PC-3 (cell line): ENCODE measurements at regions not wholly inside any gene's neighbourhood (a gene's known extent, or its start where the extent isn't known, plus 50 kb on each side); places are given as distances from the start of the nearest gene placed in this dataset.
"Not testable (repeated sequence)": the region's sequence is repeated elsewhere in the genome, so short reads cannot be mapped to it uniquely, and the experiment has no call there.

Experiments
- ATAC-seq: fragments of 200-7000 bp; cut with Tn5 transposase; 2 replicates; pipeline ENCODE4 v1.9.1; 2020; ENCODE audit warnings: mild to moderate bottlenecking, moderate library complexity
- BruUV-seq: library from RNA; stranded (reverse); fragments of 400-500 nt; replicated peaks from 2 replicates; lab custom pipeline; 2021; lab: Mats Ljungman, UMichigan
- CTCF ChIA-PET: fragments of 300-600 bp; sonication (Branson Sonifier 250); formaldehyde crosslinking; loops from one replicate; lab custom pipeline; 2022; ENCODE audit warnings: antibody characterized with exemption; lab: Charles Lee
- POLR2A ChIA-PET: fragments of 300-600 bp; sonication (Branson Sonifier 250); formaldehyde crosslinking; loops from one replicate; lab custom pipeline; 2022; ENCODE audit warnings: antibody characterized with exemption; ENCODE audit not compliant: unreplicated experiment; lab: Charles Lee
- DNase-seq: peaks from one replicate; pipeline ENCODE4 v3.0.0-alpha.2; 2015
- H2AFZ ChIP-seq: fragments of 300-600 bp; sonication (generic); 2 replicates; pipeline ENCODE4 v1.6.0; 2016; ENCODE audit warnings: antibody characterized with exemption, low read length
- H3F3A ChIP-seq: fragments of 300-600 bp; sonication (generic); one replicate; pipeline ENCODE4 v1.6.0; 2017; ENCODE audit warnings: antibody characterized with exemption, low read length, control low read depth, mild to moderate bottlenecking; ENCODE audit not compliant: unreplicated experiment
- H3K27ac ChIP-seq: fragments of 300-600 bp; sonication (generic); 2 replicates; pipeline ENCODE4 v1.5.1; 2016; ENCODE audit warnings: mild to moderate bottlenecking, low read length
- H3K27me3 ChIP-seq: fragments of 300-600 bp; sonication (generic); 2 replicates; pipeline ENCODE4 v1.6.1; 2016; ENCODE audit warnings: low read length, mixed read lengths
- H3K36me3 ChIP-seq: fragments of 300-600 bp; sonication (generic); 2 replicates; pipeline ENCODE4 v1.6.1; 2016; ENCODE audit warnings: low read depth, mixed run types, low read length, mixed read lengths
- H3K4me1 ChIP-seq: fragments of 300-600 bp; sonication (generic); 2 replicates; pipeline ENCODE4 v1.5.1; 2016; ENCODE audit warnings: low read length; ENCODE audit not compliant: insufficient read depth
- H3K4me2 ChIP-seq: fragments of 300-600 bp; sonication (generic); 2 replicates; pipeline ENCODE4 v1.6.0; 2016; ENCODE audit warnings: low read length
- H3K4me3 ChIP-seq: fragments of 300-600 bp; sonication (generic); 2 replicates; pipeline ENCODE4 v1.5.1; 2016; ENCODE audit warnings: mild to moderate bottlenecking, low read length, mixed read lengths
- H3K79me2 ChIP-seq: fragments of 300-600 bp; sonication (generic); 2 replicates; pipeline ENCODE4 v1.6.1; 2017; ENCODE audit warnings: low read length, mixed read lengths
- H3K9ac ChIP-seq: fragments of 300-600 bp; sonication (generic); 2 replicates; pipeline ENCODE4 v1.6.0; 2016; ENCODE audit warnings: mild to moderate bottlenecking, low read length
- H3K9me2 ChIP-seq: fragments of 300-600 bp; sonication (generic); replicated peaks from 2 replicates; pipeline ENCODE4 v1.6.1; 2016; ENCODE audit warnings: mixed run types, low read length, mixed read lengths
- H3K9me3 ChIP-seq: fragments of 300-600 bp; sonication (generic); 2 replicates; pipeline ENCODE4 v1.6.1; 2016; ENCODE audit warnings: low read length, mixed read lengths
- H4K20me1 ChIP-seq: fragments of 300-600 bp; sonication (generic); 2 replicates; pipeline ENCODE4 v1.6.1; 2016; ENCODE audit warnings: low read length, mixed read lengths
- EZH2 ChIP-seq: fragments of 300-600 bp; sonication (generic); IDR thresholded peaks from one replicate; pipeline ENCODE4 v1.6.1; 2017; ENCODE audit warnings: antibody characterized with exemption, mild to moderate bottlenecking, low read length; ENCODE audit not compliant: unreplicated experiment
- EZH2phosphoT487 ChIP-seq: fragments of 300-600 bp; sonication (generic); IDR thresholded peaks from 2 replicates; pipeline ENCODE4 v1.6.1; 2018; ENCODE audit warnings: mild to moderate bottlenecking, antibody characterized with exemption, low read length, borderline replicate concordance
- intact Hi-C: fragments of 100-400 bp; cut with micrococcal nuclease; formaldehyde crosslinking; loops from 2 replicates; pipeline ENCODE4 v1.9.0; 2023
- TF ChIP-seq, protein P1 (sequence below): fragments of 300-600 bp; sonication (generic); conservative IDR thresholded peaks from 2 replicates; pipeline ENCODE4 v1.5.1; 2017; ENCODE audit warnings: antibody characterized with exemption, low read depth, mild to moderate bottlenecking, low read length

DNA sequence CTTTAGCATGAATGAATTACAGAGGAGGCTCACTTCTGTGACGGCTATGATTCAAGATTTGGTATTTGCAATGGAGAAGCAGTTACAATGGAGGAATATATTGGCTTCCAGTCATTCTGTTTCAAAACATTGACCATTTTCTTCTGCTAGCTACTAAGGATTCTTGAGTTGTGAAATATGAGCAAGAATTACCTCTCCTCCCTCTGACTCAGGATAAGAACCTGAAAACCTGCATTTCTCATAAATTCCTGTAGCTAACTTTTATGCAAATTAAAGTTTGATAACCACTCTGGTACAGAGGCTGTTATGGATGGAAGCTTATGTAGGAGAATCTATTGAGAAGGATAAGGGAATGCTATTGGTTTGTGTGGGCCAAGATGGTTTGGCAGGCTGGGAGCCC lies 84.1 kb upstream of the MYRIP start:
- no peaks in the 10 kb centered on the region for H3K9me2 ChIP-seq
- no peak overlapping the region for H3K4me2 ChIP-seq
- 0 out of 2 replicates have a peak, but pooled peaks cover 12% of the 10 kb centered on the region for H3K27me3 ChIP-seq
- DNase-seq (no peak), ATAC-seq (no peak)
- no peaks in the 10 kb centered on the region for H3F3A ChIP-seq
- H2AFZ ChIP-seq: no peak overlapping the region
- H3K27ac ChIP-seq: no peak overlapping the region
- no peak for TF ChIP-seq EZH2phosphoT487
- TF ChIP-seq, protein P1, sequence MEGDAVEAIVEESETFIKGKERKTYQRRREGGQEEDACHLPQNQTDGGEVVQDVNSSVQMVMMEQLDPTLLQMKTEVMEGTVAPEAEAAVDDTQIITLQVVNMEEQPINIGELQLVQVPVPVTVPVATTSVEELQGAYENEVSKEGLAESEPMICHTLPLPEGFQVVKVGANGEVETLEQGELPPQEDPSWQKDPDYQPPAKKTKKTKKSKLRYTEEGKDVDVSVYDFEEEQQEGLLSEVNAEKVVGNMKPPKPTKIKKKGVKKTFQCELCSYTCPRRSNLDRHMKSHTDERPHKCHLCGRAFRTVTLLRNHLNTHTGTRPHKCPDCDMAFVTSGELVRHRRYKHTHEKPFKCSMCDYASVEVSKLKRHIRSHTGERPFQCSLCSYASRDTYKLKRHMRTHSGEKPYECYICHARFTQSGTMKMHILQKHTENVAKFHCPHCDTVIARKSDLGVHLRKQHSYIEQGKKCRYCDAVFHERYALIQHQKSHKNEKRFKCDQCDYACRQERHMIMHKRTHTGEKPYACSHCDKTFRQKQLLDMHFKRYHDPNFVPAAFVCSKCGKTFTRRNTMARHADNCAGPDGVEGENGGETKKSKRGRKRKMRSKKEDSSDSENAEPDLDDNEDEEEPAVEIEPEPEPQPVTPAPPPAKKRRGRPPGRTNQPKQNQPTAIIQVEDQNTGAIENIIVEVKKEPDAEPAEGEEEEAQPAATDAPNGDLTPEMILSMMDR: no peak
- TF ChIP-seq EZH2: no peak
- CTCF ChIA-PET: no interaction called here
- intact Hi-C loops: no loop called here
- BruUV-seq: no TSS peak
- H3K9ac ChIP-seq: no peak overlapping the region
- no peak overlapping the region for H3K4me3 ChIP-seq
- H3K79me2 ChIP-seq: no peaks in the 10 kb centered on the region
- H4K20me1 ChIP-seq: no peaks in the 10 kb centered on the region
- no peaks in the 10 kb centered on the region for H3K9me3 ChIP-seq
- POLR2A ChIA-PET: no interaction called here
- H3K4me1 ChIP-seq: no peaks in the 10 kb centered on the region
- no peaks in the 10 kb centered on the region for H3K36me3 ChIP-seq

DNA sequence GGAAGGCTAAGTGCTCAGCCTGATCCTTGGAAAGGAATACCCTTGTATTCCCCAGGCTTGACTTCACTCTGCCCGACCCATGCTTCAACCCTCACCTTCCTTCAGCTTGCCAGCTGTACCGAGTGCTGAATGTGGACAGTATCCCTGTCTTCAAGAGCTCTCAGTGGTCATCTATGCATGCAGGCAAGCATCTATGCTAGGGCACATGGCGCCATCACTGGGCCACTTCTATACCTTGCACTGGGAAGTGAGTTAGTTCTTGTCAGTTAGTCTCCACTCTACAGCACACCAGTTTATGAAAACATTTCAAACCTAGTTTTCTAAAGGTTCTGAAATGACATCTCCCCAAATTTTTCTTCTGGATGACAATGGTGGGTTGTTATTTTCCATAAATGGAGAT lies 82.0 kb upstream of the MYRIP start:
- no peak for DNase-seq
- H3K9me3 ChIP-seq: no peaks in the 10 kb centered on the region
- no TSS peak for BruUV-seq
- H3K27ac ChIP-seq: no peak overlapping the region
- intact Hi-C loops: no loop called here
- no peak for ATAC-seq
- no peaks in the 10 kb centered on the region for H3K36me3 ChIP-seq
- no peaks in the 10 kb centered on the region for H3K79me2 ChIP-seq
- H4K20me1 ChIP-seq: no peaks in the 10 kb centered on the region
- no peak overlapping the region for H3K9ac ChIP-seq
- TF ChIP-seq, protein P1: no peak
- TF ChIP-seq EZH2 (no peak), EZH2phosphoT487 (no peak)
- ChIA-PET POLR2A (no interaction called here), CTCF (no interaction called here)
- H3K4me1 ChIP-seq: no peaks in the 10 kb centered on the region
- H2AFZ ChIP-seq: no peak overlapping the region
- H3F3A ChIP-seq: no peaks in the 10 kb centered on the region
- no peak overlapping the region for H3K4me2 ChIP-seq
- H3K9me2 ChIP-seq: no peaks in the 10 kb centered on the region
- H3K4me3 ChIP-seq: no peak overlapping the region
- H3K27me3 ChIP-seq: 0 out of 2 replicates have a peak, but pooled peaks cover 3% of the 10 kb centered on the region

DNA sequence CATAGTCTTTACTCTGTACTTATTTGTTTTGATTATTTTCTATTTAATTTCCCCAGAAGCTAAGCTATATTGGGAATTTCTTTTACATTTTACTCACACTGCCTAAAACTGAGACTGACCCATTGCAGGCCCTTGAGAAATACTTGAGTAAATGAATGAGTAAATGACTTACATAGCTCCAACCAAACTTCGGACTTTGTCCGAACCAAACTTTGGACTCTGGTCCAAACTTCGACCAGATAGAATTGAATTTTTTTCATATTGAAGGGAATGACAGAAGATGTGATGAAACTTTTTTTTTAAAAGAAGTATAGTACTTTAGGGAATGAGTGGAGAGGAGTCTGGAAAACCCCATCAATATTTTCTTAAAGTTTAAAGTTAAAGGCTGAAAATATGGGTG lies 75.6 kb upstream of the MYRIP start:
- Histone ChIP-seq H3K36me3 (no peaks in the 10 kb centered on the region), H3K9ac (no peak overlapping the region), H3K27ac (no peak overlapping the region), H3K4me2 (no peak overlapping the region), H3K4me3 (no peak overlapping the region), H3K4me1 (no peaks in the 10 kb centered on the region), H3K79me2 (no peaks in the 10 kb centered on the region), H3K27me3 (peaks cover 17% of the 10 kb centered on the region; the same call in 1 of the 2 replicates), H3F3A (no peaks in the 10 kb centered on the region), H4K20me1 (no peaks in the 10 kb centered on the region), H3K9me2 (no peaks in the 10 kb centered on the region), H3K9me3 (no peaks in the 10 kb centered on the region), H2AFZ (no peak overlapping the region)
- no TSS peak for BruUV-seq
- intact Hi-C loops: no loop called here
- CTCF ChIA-PET: no interaction called here
- TF ChIP-seq, protein P1: no peak
- TF ChIP-seq EZH2 (no peak), EZH2phosphoT487 (no peak)
- ATAC-seq (no peak), DNase-seq (no peak)
- POLR2A ChIA-PET: no interaction called here

DNA sequence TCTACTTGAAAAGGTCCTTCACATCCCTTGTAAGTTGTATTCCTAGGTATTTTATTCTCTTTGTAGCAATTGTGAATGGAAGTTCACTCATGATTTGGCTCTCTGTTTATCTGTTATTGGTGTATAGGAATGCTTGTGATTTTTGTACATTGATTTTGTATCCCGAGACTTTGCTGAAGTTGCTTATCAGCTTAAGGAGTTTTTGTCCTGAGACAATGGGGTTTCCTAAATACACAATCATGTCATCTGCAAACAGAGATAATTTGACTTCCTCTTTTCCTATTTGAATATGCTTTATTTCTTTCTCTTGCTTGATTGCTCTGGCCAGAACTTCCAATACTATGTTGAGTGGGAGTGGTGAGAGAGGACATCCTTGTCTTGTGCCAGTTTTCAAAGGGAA lies 69.8 kb upstream of the MYRIP start:
- H3K4me1 ChIP-seq, H3K36me3 ChIP-seq, H3K9me3 ChIP-seq, H3K27me3 ChIP-seq, ATAC-seq, DNase-seq, H3K4me2 ChIP-seq, CTCF ChIA-PET, intact Hi-C loops, H3F3A ChIP-seq, BruUV-seq, H3K27ac ChIP-seq, H2AFZ ChIP-seq, H4K20me1 ChIP-seq, H3K9me2 ChIP-seq, H3K4me3 ChIP-seq, H3K9ac ChIP-seq, POLR2A ChIA-PET, H3K79me2 ChIP-seq: not testable (repeated sequence)
